ENCODE measurements at regions not wholly inside any gene's neighbourhood (a gene's known extent, or its start where the extent isn't known, plus 50 kb on each side); places are given as distances from the start of the nearest gene placed in this dataset.

DNA sequence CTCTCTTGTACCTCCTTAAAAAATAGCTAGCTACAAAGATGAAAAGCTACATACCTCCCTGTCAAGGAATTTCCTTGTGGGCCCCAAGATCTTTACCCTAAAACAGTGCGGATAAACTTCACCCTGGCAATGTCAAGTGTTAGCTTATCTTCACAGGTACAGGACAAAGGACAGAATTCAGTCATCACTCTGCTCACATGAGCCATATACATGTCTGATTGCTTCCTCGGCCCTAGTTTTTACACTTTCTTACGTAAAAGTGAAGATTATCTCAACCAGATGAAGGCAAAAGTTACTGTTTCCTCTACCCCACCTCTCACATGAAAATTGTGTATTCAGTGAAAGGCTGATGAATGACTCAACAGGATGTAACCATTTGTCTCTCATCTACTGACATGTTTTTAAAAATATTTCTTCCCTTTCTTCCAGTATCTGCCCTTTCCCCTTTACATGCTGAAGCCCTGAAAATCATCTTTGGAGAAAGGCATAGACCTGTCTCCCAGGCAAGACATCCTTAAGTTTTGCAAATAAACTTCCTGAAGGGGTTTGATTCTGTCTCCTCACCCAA, 890.1 kb downstream of the GALC start:
- DNase-seq (ENCODE audit: low spot score): no peak

DNA sequence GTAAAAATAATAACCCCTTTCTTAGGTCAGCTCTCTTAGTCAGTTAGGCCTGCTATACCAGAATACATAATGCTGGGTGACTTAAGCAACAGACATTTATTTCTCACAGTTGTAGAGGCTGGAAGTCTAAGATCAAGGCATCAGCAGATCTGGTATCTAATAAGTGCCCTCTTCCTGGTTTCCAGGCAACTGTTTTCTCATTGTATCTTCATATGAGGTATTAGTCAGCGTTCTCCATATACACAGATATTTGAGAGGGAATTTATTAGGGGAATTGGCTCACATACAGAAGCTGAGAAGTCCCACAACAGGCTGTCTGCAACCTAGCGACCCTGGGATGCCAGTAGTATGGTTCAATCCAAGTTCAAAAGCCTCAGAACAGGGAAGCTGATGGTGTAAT, 896.0 kb downstream of the GALC start:
- no peak for DNase-seq (ENCODE audit: low spot score)

DNA sequence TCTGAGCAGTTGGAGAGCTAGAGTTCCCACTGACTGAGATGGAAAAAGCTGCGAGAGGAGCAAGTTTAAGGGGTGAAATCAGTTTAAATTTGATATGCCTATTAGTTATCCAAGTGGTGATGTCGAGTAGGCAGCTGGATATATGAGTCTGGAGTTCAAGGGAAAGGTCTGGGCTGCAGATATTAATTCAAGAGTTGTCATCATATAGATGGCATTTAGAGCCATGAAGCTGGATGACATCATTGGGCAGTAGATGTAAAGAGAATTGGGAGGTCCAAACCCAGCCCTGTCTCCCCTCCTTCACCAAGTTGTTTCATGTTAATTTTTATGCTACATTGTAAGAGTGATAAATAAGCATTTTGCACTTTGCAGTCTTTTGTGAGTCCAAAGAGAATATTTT, 898.1 kb downstream of the GALC start:
- DNase-seq (ENCODE audit: low spot score): no peak

DNA sequence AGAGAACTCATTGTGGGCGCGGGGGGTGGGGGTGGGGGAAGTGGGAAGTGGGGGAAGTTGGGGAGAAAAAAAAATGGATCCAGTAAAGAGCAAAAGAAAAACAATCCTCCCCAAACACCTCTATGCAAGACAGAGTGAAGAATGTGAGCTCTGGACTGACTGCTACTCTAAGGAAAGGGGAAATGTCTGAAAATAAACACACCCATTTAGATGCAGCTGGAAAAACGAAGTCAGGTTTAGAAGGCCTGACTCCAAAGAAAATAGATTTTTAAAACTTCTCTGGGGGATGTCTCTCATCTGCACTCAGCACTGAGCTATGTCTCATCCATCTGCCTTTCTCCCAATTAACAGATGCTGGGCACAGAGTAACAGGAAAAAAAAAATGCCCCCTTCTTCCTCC, 904.4 kb downstream of the GALC start:
- no peak for DNase-seq (ENCODE audit: low spot score)

DNA sequence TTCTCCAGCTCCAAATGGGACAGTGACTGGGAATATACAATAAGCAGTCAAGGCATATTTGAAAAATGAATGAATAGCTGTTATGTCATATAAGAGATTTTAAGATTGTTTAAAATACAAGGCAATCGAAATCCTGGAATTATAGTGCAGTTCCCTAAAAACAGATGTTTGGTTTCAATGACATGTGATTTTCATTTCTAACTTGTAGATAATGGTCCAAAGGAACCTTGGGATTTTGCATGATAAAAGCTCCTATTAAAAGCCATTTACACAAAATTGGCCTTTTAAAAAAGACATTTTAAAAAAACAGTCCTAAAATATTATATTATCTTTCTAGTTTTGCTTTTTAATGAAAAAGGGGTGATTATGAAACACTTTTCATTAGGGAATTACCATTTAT, 905.1 kb downstream of the GALC start:
- DNase-seq (ENCODE audit: low spot score): no peak

DNA sequence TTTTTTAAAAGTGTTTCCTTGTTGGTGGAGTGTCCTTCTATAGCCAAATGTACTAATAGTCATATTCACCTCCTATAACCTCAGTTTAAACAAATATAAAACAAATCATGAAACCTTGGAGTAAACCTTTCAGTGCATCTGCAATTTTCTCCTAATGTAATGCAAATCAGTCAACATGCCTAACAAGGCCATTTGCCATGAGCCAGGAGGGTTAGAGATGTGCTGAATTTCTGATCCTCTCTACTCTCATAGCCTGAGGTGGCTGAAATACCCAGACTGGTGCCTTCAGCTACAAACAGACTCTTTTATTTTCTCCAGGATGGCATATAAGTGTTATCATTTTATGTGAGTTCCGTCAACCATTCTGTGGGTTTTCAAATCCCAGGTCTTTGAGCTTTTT, 908.1 kb downstream of the GALC start:
- DNase-seq (ENCODE audit: low spot score): no peak

DNA sequence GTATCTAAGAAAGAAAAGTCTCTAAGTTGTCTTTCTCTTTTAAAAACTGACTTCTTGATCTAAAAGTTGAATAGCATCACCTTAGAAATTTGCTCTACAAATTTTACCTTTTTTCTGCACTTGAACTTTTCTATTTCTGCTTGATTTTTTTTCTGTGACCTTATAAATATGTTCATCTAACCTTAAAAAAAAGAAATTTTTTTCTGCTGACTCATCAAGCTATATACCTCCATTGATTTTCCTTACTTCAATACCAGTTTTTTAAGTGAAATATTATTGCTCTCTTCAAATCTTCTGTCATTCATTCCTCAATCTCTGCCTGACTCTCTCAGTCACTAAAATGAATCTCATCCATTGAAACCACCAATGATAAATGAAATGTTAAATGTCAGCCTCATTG, 910.1 kb downstream of the GALC start:
- DNase-seq (ENCODE audit: low spot score): no peak

DNA sequence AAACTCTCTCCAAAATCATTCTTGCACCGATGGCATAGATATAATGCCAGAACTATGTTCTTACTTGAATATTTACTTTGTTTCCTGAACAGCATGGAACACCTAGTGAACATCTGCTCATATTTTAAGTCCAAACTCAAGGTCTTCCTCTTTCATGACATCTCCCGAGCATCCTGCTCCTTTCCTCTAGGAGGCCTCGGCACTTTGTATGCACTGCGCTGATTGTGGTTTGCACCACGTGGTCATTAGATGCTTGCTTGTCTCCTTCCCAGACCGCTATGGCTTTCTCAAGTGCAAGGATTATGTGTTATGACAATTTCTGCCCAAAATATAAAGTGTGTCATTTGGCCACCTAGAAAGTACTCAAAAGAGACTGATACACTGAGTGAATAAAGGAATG, 912.0 kb downstream of the GALC start:
- DNase-seq (ENCODE audit: low spot score): no peak

DNA sequence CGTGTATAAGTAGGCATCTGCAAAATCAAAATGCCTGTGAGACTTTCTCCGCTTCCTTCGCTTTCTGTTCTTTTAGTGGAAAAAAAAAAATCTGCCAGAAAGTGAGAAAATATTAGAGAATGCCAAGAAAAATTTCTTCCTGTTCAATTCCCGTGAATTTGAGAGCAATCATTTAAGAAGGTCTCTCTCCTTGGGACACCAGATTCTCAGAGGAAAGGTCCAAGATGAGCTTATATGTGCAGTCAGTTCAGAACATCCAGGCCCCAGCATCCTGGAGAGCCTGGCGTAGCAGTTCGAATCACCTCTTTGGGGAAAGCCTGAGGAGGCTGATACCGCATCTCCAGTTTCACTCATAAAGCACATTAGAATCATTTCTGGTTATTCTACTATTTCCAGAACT, 912.8 kb downstream of the GALC start:
- no peak for DNase-seq (ENCODE audit: low spot score)

DNA sequence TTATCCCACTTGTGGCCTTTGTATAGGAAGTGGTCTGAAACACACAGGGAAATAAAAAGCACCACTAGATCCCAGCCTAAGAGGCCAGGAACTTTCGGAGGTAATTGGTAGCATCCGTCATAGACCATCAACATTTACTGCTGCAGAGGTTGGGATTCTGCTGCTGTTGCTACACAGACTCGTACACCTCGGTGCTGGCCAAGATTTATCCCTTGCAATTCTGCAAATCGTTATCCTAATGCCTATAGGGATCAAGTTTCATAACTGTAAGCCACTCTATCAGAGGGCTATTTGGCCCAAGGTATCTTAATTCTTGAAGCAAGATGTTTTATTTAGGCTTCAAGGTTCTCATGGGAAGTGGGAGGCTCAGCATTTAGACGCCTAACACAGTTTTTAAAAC, 913.6 kb downstream of the GALC start:
- no peak for DNase-seq (ENCODE audit: low spot score)

DNA sequence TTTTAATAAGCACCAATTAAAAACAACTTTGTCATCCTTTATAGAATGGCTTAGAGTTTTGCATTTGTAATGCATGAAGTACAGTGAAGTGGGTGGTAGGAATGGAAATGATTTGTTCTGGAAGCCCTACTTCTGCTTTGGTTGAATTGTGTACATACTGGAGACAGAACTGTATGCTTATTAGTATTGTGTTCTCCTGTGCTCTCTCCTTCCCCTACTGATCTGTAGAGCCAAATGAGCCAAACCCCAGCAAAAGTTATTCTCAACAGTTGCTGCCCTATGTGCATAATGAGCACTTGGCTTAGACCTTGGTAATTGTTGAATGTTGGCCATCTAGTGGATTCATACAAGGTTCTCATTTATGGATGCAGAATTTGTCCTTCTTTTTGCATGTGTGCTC, 916.1 kb downstream of the GALC start:
- DNase-seq (ENCODE audit: low spot score): no peak

DNA sequence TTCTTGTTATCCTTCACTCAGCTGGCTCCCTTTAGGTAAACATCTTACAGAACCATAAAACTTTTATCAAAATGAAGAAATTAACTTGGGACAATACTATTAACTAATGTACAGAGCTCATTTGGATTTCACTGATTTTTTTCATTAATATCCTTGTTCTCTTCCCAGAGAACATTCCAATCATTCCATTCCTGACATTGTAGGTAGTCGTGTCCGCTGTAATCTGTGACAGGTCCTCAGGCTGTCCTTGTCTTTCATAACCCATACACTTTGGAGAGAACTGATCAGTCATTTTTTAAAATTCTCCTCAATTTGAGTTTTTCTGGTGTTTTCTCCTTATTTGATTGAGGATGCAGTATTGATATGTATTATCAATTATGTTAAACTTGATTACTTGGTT, 916.8 kb downstream of the GALC start:
- no peak for DNase-seq (ENCODE audit: low spot score)

DNA sequence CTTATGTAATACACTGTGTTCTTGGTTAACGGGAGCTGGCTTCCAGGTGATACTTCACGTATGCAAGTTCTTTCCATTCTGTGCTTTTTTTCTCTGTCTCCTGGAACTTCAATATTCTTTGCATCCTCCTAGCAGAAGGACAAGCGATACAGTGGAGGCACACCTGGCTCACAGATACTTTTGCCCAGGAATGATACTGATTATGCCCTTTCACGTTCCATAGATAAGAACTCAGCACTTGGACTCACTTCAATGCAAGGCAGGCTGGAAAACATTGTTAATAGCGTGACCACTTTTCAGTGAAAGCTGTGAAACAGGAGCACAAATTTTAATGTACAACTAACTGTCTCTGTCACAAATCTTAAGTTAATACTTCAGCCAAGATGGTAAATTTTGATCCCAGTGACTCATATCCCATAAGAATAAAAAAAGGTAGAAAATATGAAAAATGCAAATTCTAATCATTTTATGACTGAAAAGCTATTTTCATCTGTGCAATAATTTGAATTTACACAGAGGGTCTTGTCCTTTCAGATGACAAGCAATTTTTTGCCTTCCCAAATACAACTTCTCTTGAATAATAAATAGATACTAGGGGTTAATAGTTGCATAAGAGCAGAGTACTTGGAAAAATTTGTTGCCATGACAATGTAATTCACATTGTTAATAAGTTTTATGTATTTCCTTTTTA, 919.0 kb downstream of the GALC start:
- DNase-seq (ENCODE audit: low spot score): no peak

DNA sequence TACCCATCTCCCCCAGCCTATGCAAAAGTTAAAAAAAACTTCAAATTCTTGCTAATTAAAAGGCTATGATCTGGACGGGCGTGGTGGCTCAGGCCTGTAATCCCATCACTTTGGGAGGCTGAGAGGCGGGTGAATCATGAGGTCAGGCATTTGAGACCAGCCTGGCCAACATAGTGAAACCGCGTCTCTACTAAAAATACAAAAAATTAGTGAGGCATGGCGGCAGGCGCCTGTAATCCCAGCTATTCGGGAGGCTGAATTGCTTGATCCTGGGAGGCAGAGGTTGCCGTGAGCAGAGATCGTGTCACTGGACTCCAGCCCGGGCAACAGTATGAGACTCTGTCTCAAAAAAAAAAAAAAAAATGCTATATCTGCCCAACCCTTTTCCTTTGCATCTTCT, 925.4 kb downstream of the GALC start:
- DNase-seq (ENCODE audit: low spot score): no peak

DNA sequence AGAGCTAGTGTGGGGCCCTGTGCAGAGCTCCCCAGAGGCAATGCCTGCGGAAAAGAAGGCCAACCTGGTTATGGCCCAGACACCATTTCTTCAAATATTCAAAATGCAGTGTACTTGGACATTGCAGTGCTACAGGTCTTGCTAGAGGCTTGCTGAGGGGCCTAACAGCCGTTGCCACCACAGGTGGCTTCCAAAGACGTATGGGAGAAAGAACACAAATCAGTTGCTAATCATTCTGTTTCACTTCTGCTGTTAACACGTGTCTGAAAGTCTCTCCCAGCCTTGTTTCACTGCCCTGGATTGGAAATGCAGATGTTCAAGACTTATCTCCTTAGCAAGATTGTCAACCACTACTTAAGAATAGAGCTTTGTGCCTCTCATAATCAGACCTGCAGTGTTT, 925.9 kb downstream of the GALC start:
- DNase-seq (ENCODE audit: low spot score): no peak

DNA sequence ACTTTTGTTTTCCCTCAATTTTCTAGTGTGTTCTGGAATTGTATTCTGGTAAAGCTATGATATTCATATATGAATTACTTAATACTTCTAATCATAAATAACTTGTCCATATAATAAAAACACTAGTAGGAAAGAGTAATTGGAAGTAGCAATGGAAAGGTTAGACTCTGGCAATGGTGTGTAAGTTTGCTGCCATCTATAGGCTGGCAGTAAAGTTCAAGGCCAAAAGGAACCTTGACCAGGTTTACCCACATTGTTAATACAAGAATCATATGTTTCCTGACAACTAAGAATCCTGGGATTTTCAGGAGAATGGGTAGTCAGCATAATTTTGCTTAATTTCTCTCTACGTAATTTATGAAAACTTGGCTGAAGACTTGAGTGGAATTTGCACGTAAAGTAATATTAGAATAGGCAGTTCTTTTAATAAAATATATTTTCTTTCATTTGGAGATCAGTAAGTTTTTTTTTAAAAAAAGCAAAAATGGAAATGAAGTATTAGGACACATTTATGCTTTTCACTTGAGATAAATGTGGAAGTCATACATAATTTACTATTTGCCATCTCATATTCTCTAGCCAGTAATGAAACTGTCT, 926.7 kb downstream of the GALC start:
- no peak for DNase-seq (ENCODE audit: low spot score)

DNA sequence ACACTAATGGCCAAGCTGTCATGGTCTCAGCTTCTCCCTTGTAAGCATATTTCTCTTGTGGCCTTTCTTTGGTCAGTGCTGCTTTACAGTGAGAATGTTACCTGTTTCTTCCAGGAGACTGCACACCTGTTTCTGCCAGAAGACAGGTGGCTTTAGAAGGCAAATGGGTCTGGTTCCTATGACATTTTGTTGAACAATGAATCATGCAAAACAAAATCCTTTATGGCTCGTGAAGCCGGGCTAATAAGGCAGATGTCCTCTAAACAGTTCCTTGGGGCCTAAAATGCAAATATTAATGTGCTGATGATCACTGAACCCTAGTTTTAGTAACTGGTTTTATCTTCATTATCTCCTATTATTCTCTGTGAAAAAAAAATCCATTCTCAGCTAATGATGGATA, 927.6 kb downstream of the GALC start:
- DNase-seq (ENCODE audit: low spot score): no peak

DNA sequence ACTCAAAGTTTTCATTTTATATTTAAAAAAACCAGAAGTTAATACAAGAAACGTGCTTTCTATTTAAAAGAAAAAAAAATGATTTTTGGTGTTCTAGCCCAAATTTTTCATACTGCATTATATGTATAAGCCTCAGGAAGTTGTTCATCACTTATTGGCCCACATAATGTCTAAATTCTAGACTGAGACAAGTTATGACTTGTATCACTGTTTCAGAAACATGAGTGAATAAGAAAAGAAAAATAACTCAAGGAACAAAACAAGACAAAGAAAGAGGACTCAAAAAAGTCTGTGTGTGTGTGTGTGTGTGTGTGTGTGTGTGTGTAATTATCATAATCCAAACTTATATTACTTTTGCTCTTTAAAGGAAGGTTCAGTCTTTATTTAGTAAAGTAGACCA, 929.8 kb downstream of the GALC start:
- no peak for DNase-seq (ENCODE audit: low spot score)

DNA sequence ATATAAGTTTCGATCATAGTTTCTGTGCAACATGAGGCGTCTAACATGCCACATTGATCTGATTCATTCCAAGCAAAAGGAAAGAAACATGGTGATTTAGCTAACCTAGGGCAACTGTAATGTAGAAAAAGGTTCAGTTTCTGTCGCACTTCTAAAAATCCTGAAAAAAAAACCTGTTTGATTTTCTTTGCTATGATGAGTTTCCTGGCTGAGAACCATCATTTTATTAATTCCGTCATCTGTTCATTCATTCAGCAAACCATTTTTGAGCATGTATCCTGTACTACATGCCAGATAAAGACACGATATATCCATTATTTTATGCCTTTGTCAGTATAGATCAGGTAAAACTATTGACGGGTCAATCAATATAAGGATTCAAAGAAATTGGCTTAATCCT, 932.6 kb downstream of the GALC start:
- no peak for DNase-seq (ENCODE audit: low spot score)

DNA sequence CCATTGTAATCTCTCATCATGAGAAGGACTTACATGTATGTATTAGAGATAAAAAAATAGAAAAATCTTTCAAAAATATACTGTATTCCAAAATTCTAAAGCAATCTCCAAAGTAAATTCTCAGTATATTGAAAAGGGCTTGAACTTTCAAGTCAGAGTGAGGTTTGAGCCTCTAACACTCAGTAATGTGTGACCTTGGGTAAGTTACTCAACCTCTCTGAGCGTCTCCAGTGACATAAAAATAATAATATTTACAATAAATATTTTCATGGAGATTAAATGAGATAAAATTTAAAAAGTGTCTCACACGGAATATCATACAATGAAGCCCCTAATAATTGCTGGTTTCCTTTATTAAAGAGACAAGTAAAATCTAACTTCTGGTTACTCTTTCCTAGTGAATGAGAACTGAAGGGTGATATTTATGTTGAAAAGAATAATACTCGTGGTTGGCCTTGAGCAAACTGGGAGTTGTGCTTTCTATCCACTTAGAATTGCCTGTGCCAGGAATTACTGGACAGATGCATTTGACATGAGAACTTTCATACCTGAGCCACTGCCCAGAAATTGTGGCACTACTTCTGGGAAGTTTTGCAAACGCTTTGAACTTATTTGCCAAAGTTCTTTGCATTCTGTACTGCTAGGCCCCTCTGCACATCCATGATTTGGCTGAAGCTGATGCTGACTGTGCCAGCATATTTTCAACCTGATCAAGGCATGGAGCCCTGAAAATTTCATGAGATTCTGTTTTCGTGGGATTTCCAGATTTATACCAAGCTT, 933.7 kb downstream of the GALC start:
- no peak for DNase-seq (ENCODE audit: low spot score)

DNA sequence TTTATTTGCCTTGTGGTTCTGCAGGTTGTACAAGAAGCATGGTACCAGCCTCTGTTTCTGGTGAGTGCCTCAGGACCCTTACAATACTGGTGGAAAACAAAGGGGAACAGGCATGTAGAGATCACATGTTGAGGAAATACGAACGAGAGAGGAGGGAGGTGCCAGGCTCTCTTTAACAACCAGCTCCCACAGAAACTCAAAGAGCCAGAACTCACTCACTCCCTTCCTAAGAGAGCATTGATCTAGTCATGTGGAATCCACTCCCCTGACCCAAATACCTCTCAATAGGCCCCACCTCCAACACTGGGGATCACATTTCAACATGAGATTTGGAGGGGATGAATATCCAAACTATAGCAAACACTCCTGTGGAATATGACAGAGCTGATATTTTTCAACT, 938.0 kb downstream of the GALC start:
- no peak for DNase-seq (ENCODE audit: low spot score)

DNA sequence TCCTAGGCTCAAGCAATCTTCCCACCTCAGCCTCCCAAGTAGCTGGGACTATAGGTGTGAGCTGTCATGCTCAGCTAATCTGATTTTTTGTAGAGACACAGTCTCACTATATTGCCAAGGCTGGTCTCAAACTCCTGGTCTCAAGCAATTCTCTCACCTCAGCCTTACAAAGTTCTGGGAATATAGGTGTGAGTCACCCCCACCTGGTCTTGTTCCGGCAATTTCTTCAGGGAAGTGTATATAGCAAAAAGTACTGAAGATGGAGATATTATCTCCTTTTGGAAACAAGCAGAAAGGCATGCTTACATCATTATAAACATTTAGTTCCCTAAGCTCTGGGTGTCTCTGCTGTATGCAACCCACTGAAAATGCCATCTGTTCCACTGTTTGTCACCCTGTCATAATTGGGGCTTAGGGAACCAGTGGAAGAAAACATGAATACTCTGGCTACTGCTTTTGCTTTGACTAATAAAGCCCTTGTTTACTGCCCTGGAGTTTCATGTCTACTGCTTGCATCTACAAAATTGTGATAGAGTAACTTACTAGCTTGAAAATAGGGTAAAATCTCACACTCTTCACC, 940.2 kb downstream of the GALC start:
- DNase-seq (ENCODE audit: low spot score): no peak

DNA sequence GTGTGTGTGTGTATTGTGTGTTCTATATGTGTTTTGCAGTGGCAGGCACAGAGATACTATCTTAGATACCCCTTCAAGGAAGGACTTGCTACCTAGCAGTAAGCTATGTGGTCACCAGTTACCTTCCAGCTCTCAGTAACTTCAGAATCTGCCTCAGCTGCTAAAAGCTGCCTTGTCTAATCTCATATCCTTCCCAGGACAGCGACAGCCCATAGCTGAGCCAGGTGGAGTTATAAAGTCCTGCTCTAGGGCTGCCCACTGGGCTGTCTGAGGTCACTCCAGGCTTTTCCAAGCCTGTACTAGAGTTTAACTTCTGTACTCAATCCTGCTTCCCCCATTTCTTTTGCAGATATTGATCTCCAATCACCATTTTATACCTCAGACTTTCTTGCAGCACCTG, 942.6 kb downstream of the GALC start:
- no peak for DNase-seq (ENCODE audit: low spot score)
